HG03442 (cell line): ENCODE measurements at regions not wholly inside any gene's neighbourhood (a gene's known extent, or its start where the extent isn't known, plus 50 kb on each side); places are given as distances from the start of the nearest gene placed in this dataset.

Source experiments
- ATAC-seq: cut with Tn5 transposase; IDR thresholded peaks from one replicate; pipeline ENCODE4 v1.9.1; 2021; ENCODE audit warnings: mild to moderate bottlenecking, moderate library complexity; ENCODE audit not compliant: unreplicated experiment

GRCh38 chr11:10622108-10622507 is 53.6 kb upstream of the LYVE1 start:
- ATAC-seq: no peak

- no peak for ATAC-seq
Measured at GRCh38 chr11:10619131-10619680, 50.7 kb upstream of the LYVE1 start.

GRCh38 chr11:10618490-10618889 is 50.0 kb upstream of the LYVE1 start:
- ATAC-seq: no peak
